CD4-positive, alpha-beta T cell treated with Interleukin-1 beta for 1 hour (primary cell): ENCODE measurements at regions not wholly inside any gene's neighbourhood (a gene's known extent, or its start where the extent isn't known, plus 50 kb on each side); places are given as distances from the start of the nearest gene placed in this dataset.
"Not testable (repeated sequence)": the region's sequence is repeated elsewhere in the genome, so short reads cannot be mapped to it uniquely, and the experiment has no call there.

Source experiments
- DNase-seq, 2 donors: peaks; one replicate each; pipeline ENCODE4 v3.0.0-alpha.2; 2020 to 2022

DNA sequence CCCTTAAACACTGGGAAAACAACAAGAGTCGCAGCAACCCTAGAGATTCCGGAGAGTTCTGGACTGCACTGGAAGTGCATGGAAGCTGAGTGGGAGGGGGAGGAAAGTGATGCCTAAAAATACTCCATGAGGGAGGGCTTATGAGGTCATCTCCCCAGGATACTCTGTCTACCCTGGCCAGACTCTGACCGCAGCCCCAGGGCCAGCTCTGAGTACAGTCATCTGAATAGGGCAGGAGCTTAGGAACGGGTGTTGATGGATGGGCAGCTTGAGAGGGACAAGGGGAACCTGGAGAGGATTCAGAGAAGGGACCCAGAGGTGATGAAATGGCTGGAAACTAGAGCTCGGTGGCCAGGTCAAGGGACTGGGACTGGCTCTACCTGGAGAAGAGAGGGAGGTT, 79.3 kb upstream of the IGFBP5 start:
- no peak for DNase-seq

- no peak for DNase-seq
These were observed 78.8 kb upstream of the IGFBP5 start for GRCh38 chr2:216774180-216774579.

- no peak for DNase-seq
These were observed 77.7 kb upstream of the IGFBP5 start for GRCh38 chr2:216773072-216773471.

DNA sequence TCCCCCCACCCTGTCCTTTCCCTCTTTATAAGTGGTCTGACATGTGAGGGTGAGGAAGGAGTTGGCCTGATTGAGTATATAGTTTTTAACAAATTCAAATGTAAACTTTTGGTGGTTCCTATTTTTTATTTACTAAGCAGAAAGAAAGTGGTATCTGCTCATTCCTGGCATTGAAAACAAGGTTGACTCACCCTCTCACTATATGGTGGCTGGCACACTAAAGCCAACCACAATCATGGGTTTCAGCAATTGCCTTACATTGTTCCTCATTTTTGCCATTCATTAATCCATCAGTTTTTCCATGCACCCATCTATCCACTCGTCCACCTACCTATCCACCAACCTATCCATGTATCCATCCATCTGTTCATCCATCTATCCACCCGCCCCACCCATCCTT, 75.4 kb upstream of the IGFBP5 start:
- no peak for DNase-seq

- DNase-seq, result no peak
These were observed 74.7 kb upstream of the IGFBP5 start for GRCh38 chr2:216770050-216770449.

- DNase-seq, result no peak
These were observed 74.3 kb upstream of the IGFBP5 start for GRCh38 chr2:216769626-216770025.

DNA sequence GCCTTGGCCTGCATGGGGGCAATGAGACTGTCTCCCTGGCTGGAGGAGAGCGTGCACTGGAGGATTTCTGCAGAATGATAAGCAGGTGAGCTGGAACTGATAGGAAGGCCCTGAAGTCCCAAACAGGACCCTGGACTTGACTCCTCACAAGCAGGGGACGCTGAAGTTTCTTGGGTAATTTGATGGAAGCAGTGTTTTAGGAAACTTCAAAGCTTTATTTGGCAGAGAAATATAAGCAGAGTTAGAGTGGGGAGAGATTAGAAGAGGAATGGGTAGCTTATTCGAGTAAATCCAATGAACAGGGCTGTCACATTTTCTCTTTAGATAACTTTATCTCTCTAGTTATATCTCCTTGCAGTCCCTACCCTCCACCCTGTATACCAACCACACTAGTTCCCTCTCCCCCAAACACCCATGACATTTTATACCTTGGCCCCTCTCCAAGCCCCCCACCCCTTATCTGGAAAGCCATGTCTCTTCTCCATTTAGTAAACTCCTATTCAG, 73.6 kb upstream of the IGFBP5 start:
- DNase-seq, result no peak

GRCh38 chr2:216765761-216766262, 70.5 kb upstream of the IGFBP5 start:
- DNase-seq, result no peak

DNA sequence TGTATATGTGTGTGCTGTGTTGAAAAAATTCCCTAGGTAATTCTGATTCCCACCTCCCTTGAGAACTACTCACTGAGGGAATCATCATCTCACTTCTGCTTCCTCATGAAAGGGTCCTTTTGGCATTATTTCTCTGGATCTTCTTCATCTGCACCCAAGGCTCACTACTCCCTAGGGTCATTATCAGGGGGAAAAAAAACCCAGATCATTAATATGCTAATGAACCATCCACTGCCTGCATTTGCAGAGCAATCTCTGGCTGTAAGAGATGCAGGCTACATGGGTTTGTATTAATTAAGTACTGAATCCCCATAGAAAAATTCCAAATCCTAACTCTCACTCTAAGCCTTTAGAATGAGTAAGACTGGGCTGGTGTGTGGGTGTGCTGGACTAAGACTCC, 68.0 kb upstream of the IGFBP5 start:
- DNase-seq, result no peak

DNA sequence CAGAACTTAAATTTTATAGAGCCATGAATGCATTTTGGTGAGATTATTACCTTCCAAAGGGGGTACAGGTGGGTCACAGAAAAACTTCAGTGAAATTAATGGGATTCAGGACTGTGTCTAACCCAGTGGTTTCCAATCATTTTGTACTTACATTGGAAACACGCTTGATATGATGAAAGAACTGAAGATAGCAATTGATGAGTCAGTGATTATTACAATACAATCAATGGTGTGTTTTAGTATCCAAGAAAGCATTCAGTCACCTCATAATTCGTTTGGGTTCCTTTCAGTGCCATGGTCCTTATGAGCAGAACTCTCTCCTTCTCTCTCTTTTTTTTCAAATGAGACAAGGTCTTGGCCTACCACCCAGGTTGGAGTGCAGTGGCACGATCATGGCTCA, 66.5 kb upstream of the IGFBP5 start:
- DNase-seq, result no peak

DNA sequence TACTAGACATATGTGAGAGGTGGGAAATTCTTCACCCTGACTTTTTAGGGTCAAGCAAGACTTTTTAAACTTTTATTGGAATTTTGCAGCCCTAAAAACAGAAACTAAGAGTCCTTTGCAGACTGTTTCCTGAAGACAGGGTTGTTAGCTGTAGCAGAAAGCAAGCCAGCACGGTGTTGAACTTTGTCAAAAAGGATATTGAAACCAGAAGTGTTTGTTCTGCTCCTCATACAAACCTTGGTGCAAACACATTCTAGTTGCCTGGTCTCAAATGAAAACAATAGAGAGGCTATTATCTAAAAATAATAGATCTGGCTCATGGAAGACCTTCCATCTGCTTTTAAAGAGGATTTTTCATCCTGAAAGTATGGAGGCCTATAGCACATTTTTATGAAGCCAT, 65.8 kb upstream of the IGFBP5 start:
- DNase-seq, result no peak

DNA sequence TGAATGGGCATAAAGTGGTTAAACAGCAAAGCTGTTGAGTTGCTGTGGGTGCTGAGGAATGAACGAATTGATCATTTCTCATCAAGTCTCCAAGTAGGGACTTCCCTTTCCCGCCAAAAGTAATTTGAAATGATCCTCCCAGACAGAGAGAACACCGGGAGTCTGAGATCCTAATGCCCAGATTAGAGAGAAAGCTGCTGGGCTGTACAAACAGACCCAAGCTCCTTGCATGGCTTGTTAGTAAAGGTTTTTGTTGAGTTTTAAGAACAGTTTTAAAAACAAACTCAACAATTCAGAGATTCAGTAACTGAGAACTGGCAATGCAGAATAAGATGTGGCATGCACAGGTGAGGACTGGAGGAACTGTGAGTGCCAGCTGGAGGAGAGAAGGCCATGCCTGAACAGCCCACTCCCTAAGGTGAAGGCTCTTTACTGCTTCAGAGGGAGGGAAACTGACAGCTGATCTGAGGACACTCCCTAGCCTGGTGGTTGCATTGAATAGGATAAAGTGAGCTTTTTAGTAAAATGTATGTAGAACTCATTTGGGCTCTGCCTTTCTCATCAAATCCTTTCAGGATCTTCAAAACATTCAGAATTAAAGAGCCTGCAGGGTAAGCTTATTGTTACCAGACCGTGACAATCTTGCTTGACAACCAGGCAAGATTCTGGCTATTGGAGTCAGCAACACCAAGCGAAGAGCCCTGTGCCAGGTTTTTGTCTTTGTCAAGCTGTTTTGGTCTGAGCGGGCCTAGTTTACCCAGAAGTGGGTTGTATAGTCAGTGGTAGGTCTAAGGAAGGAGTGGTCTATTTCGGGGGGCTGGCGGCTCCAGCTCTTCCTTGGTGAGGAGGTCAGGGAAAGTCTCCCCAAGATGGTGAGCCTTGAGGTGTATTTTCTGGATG, 63.2 kb upstream of the IGFBP5 start:
- no peak for DNase-seq

GRCh38 chr2:216757532-216757931, 62.2 kb upstream of the IGFBP5 start:
- no peak for DNase-seq

GRCh38 chr2:216756435-216756834, 61.1 kb upstream of the IGFBP5 start:
- no peak for DNase-seq

DNA sequence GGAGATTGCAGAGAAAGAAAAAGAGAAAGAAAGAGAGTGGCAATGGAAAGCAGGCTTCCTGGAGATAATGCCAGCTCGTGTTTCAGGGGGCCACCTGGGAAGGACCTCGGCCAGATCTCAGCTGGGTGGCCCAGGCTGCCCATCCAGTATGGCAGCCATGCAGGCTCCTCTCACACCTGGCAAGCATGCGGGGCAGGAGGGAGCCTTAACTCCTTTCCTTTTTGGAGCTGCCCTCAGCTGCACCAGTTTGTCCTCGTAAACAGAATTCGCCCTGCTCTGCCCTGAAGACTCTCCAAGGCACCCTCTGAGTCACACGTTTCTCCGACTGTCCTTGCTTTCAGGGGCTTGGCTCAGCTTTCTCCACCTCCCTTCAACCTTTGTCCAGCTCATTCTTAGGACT, 59.5 kb upstream of the IGFBP5 start:
- no peak for DNase-seq

GRCh38 chr2:216754336-216754735, 59.0 kb upstream of the IGFBP5 start:
- DNase-seq, result no peak

DNA sequence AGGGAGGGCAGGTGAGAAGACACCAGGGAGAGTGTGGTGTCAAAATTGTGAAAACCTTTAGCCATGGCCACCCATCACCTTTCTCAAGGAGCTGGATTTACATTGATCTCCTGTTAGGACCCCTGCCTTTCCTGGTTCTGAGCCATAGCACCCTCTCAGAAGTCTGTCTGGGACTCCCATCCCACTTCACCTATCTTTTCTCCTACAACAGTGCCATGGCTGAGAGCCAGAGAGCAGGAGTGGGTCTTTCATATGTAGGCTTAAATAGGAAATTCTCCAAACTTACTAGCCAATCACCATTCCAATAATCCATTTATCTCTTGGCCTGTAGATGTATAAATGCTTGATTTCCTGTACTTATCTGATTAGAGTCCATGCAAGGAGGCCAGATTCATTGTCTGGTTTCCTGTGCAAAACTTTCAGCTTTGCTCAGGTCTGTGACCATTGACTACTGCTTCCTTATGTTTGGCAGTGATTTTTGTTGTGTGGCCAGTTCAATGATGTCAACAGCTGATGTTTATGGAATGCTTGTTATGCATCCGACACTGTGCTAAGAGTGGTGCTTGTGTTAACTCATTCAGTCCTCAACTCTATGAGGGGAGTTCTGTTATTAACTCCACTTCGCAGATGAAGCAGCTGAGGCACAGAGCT, 57.6 kb upstream of the IGFBP5 start:
- no peak for DNase-seq

DNA sequence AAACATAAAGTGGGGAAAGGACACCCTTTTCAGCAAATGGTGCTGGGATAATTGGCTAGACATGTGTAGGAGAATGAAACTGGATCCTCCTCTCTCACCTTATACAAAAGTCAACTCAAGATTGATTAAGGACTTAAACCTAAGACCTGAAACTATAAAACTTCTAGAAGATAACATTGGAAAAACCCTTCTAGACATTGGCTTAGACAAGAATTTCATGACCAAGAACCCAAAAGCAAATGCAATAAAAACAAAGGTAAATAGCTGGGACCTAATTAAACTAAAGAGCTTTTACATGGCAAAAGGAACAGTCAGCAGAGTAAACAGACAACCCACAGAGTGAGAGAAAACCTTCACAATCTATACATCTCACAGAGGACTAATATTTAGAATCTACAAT, 55.4 kb upstream of the IGFBP5 start:
- DNase-seq, result not testable (repeated sequence)

- DNase-seq, result not testable (repeated sequence)
These were observed 50.9 kb upstream of the IGFBP5 start for GRCh38 chr2:216746268-216746667.

- no peak for DNase-seq
These were observed 50.1 kb upstream of the IGFBP5 start for GRCh38 chr2:216745453-216745852.
